Kasumi-1 (cell line): ENCODE measurements at regions not wholly inside any gene's neighbourhood (a gene's known extent, or its start where the extent isn't known, plus 50 kb on each side); places are given as distances from the start of the nearest gene placed in this dataset.

Source experiments
- DNase-seq, 2 experiments: peaks; one replicate each; lab custom pipeline; 2025; lab: John Stamatoyannopoulos, UW

DNA sequence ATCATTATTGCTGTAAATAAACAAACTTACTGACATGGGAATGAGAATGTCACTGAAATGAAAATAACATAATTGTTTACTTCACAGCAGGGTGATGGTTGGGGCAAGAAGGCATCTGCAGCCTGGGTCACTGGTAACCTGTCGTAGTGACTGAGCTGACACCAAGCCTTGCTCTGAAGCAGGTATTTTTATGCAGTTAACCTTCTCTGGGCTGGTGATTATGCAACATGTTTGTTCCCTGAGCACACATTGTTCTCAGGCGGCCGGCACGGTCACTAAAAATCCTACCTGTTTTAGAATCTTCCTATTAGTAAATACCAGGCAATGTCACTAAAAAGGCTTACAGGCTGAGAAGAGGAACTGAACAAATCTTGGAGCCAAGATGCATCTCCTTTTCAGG lies 157.7 kb upstream of the NR3C1 start:
- DNase-seq: no peak

DNA sequence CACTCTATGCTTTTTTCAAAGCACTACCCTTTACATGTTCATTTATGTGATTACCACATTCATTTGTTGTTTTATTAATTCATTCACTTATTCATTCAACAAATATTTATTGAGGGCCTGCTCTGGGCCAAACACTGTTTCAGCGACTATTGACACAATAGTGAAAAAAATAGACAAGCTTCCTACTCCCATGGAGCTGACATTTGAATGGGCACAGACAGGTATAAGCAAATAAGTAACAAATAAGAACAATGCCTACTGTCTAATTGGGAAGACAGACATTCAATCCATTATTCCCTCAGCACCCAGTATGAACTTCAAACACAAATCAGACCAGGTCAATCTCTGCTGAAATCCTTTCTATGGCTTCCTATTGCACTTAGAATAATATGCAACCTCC lies 156.9 kb upstream of the NR3C1 start:
- no peak for DNase-seq

DNA sequence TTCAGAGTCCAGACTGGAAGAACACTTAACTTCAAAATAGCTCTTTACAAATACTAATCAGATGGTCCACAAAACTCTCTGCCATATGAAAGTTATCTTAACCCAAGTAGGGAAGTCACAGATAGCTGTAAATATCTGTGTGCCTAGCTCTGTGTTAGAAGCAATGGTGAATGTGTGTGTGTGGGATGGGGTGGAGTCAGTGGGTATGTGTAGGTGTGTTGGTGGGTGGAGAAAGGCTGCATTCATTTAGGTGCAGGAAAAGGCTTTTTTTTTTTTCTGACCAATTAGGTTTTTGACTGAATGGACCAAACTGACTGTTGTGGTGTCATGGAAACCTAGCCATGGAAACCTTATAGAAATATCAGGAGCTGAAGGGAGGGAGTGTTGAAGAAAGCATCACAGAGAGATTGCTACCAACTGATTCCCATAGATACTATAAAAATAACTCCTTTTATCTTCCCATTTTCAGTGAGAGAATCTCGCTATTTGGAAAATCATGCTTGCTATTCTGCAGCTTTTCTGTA lies 156.2 kb upstream of the NR3C1 start:
- no peak for DNase-seq

DNA sequence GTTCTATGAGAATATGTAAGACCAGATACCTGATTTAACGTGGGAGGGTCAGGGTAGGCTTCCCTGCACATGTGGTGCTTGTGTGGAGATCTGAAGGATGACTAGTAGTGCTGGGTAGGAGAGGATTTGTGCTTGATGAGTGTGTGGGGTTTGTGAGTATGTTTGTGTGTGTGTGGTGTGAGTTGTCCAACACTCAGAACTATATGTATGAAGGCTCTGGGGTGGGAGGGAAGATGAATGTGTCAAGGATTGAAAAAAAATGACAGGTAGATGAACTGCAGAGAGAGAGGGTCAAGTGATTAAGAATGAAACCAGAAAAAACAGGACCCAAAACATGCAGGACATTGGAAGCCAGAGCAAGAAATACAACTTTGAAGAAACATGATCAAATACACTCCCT lies 154.6 kb upstream of the NR3C1 start:
- no peak for DNase-seq

DNA sequence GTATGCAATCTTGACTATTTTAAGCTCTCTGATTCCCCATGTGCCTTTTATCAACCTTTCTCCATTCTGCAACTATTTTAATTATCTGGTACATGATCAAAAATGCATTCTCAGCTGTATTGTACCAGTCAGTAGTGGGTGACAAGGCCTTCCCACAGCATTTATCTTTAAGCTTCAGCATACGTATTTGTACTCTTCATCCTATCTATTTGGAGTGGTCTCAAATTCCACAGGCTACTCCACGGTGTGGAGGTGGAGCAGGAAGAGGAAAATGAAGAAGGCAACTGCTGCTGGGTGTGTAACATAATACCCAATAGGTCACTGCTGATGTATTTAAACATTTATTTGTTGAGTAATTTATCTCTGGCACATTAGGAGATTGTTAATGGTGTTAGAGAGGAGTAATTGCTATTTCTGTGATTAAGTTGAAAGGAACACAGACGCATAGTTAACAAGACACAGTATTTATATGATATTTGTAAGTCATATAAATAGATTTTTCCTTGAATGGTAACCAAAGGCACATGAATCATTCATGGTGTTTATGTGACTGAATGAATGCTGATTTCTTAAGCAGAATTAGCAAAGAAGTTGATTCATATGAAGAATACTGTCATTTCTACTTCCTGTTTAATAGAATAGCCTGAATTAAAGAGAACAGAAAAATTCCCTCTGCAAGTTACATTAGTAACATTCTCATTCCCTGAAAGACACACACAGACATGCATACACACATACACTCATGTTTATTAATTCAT lies 153.8 kb upstream of the NR3C1 start:
- no peak for DNase-seq

DNA sequence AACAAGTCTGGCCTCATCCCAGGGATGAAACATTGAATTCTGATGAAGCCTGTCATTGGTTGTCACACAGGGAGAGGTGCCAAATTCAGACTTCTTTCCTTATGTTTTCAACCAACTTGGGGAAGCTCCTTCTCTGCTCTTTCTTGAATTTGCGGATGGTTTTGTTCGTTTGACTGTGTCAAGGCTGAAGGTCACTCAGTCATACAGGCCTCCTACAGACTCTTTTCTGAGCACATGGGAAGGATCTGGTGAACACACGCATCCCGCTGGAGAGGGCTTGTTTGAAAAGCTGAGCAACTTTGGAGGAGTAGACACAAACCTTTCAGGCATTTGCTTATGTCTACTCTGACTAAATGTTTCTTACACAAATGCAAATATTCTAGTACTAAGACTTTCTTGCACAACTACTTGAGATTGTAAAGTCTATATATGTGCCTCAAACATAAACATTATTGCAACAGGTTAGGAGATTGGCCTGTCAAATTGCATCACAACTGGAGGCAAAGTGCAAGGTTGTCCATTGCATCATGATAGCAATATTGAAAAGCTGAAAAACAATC lies 151.5 kb upstream of the NR3C1 start:
- DNase-seq: no peak

DNA sequence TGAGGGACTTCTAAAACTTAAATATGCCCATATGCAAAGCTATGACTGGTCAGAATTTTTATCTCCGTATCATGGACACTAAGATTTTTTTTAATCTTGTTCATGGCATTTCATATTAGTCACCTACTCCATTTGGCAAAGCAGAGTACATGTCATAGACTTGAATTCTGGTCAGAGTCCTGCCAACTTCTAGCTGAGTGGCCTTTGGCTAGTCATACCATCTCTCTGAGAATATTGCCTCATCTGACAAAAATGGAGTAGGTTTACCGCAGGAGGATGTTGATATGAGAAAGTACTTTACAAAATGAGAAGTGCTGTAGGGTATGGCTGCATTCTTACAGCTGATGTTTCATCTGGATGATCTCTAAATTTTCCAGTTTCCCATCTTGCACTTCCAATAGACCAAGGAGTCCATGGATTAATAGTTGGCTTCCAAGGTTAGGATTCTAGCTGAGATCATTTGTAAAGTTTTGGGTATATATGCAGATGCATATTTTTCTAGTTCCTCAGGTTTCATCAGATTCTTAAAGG lies 150.8 kb upstream of the NR3C1 start:
- no peak for DNase-seq

DNA sequence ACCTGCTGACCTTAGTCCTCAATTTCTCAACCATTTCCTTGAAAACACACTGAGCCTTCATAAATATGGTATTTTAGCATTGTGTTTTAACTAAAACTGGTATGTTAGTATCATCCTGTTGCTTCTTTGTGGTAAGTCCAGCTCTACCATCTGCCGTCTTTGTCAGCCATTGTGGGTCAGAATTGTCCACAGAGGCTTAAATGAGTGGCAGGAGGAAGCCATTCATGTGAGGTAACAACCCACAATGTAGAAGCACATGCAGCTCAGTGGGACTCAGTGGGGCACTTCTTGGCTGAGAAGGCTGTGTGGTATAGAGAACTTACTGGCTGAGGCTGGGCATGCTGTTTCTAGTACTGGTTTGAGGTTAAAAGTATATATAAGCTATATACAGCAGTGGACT lies 149.2 kb upstream of the NR3C1 start:
- DNase-seq: no peak

DNA sequence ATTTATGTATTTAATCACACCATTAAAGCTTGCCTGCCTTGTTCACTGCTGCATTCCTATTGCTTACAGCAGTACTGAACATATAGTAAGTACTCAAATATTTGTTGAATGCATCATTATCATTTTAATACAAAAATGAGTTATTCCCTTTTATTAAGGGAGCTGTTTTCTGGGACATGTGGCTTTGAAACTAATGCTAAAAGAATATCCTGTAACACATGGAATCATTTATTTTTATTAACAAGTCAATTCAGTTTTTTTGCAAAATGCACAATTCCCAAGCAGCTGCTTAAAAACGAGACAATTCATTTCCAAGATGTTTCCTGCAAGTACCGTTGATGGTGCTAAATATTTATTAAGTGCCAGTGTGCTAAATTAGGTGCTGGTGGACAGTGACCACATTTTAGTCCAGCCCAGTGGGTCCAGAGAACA lies 148.3 kb upstream of the NR3C1 start:
- DNase-seq: no peak

DNA sequence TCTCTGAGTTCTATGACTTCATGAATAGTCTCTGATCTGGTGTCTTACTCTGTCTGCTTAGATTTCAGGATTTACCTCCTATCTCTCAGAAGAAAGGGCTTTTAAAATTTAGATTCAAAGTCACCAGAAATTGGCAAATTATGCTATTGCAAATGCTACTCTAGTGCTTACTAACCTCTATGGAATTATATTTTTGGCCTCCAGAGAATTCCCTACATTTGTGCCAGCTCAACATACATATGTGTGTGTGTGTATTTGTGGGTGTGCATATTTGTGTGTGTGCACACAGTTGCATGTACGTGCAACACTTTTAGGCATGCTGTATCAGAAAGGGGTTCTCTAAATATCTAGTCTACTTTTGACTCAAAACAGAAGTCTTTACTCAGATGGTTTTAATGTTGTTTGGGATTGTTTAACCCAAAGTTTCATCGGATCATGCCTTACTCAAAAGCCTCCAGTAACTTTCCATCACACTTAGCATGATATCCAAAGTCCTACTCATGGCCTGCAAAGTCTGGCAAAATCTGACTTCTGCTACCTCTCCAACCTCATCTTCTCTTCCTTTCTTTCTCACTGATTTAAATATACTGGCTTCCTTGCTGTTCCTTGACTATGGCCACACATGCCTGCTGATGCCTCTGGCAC lies 147.6 kb upstream of the NR3C1 start:
- DNase-seq: no peak

DNA sequence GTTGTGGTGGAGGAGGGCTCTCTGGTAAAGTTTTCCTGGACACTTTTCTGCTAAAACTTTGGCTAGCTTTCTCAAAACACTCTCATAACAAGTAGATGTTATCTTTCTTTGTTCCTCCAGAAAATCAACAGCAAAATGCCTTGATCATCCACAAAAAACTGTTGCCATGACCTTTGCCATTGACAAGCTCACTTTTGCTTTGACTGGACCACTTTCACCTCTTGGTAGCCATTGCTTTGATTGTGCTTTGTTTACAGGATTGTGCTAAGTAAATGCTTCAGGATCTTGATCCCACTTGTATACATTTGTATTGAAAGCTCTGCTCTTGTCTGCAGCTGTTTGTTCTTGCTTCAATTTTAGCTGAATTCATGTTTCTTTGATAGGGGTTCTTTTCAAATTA lies 143.9 kb upstream of the NR3C1 start:
- no peak for DNase-seq

DNA sequence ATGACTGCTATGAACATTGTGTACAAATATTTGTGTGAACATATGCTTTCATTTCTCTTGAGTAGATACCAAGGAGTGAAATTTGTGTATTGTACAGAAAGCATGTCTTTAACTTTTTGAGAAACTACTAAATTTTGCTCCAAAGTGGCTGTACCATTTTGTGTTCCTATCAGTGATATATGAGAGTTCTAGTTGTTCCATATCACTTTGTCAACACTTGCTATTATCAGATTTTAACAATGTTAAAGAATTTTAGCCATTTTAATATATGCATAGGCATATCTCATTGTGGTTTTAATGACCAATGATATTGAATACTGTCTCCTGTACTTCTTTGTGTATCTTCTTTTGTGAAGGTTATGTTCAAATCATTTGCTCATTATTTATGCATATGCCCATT lies 142.9 kb upstream of the NR3C1 start:
- no peak for DNase-seq

DNA sequence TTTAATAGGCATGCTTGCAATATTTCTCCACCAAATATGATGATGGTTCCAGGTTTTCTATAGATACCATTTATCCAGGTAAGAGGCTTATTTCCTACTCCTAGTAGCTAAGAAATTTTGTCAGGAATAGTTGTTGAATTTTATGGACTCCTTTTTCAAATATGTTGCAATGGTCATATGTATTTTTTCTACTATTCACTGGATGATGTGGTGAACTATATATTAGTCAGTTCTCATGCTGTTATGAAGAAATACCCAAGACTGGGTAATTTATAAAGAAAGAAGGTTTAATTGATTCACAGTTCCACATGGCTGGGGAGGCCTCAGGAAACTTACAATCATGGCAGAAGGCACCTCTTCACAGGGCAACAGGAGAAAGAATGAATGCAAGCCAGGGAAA lies 141.1 kb upstream of the NR3C1 start:
- DNase-seq: no peak

DNA sequence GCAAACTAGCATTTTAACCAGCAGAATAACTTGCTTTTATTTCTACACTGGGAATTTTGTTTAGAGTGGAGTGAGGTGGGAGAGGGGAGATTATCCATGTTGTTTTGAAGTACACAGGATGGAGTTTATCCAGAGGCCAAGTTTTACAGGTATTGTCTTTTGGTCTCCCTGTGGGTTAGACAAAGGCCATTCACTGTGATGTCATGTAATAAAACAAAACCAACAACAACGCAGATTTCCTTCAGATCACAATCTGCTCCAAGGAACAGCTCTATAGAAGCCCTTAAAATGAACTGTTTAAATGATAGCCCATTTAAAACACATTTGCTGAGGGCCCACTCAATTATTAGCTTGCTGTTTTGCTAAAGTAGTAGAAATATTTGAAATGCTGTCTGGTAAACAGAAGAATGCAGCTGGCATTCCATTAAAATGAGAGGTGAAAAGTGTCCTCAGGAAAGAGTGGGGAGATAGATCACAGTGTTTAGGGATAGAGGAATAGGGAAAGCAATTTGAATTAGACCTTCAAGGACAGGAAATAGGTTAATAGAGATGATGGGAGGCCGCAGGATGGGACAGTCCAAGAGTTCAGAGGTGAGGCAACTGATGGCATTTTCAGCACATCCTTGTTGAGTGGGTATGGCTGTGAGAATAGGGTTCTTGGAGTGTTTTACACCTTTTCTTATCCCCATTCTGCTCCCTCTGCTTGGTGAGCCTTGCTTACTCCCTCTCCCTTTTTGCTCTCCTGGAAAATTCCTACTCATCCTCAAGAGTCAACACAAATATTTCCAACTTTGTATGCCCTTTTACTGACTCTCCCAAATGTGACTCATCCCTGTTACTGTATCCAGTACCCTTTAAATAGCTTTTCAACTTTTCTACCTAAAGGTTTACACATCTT lies 140.1 kb upstream of the NR3C1 start:
- DNase-seq: no peak

DNA sequence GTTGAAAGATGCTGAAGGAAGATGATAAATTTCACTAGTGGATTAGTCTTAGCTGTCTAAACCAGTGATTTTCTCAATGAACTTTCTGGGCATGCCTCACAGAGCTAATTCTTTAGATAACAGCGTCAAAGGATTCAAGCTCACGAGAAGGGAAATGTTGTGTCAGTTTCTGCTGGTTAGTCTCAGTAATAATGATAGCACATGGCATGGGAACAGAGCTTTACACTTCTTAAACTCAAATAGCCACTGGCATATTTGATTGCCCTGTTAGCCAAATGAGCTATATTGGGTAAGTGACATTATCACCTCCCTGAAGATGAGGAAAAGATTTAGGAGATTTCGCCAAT lies 139.3 kb upstream of the NR3C1 start:
- no peak for DNase-seq

DNA sequence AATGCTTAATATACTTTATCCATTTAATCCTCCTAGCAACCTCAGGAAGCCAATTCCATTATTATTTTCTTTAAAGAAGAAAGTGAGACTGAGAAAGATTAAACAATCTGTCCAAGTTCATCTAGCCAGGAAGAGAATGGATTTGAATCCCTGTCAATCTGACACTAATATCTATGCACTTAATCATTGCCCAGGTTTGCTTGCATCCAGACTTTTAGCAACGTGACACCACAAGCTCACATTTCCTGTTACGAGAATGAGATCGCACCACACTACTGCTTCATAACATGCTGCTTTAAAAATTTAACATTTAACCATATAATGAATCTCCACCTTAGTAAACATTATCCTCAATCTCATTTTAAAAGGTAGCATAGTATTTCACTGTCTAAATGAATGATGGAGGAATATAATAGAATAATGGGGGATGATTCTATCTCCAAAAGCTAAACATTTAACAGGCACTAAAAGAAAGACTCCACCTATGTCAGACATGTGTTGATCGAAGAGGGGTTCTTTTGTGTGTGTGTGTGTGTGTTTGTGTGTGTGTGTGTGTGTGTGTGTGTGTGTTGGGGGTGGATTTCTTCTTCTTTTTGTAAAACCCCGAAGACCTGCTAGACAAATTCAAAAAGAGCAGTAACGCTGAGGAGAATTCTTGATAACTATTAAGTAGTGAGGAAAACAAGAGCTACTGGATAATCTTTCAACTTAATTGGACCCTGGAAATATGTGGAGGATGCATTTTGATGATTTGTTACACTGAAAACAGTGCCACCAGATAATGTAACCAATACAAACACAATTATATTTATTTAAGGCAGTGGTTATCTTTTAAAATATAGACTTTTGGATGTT lies 138.7 kb upstream of the NR3C1 start:
- DNase-seq: no peak

DNA sequence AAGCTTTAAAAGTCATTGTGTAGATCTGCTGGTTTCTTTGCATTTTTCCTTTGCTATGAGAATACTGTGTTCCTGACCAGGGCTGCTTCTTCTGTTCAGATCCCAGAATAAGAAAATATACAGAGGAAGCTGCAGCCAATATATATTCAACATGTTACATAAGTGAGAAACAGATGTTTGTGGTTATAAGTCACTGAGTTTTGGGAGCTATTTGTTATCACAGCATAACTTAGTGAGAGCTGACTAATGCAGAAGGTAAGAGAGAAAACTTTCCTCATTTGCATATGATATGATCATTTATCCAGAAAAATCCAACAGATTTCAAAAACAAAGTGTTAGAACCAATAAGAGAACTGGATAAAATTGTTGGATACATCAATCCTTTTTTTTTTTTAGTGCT lies 136.3 kb upstream of the NR3C1 start:
- DNase-seq: no peak

DNA sequence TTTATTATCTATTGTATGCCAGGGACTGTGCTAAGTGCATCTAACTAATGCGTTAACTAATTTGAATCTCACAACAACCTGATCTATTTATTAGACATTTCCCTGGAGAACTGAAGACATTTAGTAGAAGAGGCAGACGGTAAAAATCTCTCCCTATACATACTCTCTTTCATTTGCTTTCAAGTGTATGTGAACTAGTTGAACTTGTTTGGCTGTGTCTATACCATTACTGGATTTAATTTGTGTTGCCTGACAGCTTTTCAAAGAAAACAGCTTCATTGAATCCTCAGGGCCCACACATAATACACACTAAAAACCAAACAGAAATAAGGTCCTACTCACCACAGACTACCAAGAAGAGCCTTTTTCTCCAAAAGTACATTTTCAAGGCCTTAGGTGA lies 133.6 kb upstream of the NR3C1 start:
- DNase-seq: no peak

DNA sequence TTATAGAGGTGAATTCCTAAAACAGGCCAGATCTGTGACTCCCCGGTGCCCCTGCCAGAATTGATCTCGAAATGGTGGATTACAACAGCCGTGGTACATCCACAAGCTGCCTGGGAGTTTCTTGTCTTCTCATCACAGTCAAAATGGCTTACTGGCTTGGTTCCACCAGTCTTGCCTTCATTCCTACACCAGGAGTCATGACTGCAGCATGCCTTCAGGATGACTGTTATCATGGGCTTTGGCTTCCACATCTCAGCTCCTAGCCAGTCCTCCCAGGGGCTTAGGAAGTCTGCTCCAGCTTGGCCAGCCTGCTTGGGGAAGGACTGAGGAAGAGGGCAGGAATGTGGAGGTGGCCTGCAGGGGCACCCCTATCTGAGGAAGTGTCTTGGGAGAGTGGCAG lies 132.9 kb upstream of the NR3C1 start:
- no peak for DNase-seq

DNA sequence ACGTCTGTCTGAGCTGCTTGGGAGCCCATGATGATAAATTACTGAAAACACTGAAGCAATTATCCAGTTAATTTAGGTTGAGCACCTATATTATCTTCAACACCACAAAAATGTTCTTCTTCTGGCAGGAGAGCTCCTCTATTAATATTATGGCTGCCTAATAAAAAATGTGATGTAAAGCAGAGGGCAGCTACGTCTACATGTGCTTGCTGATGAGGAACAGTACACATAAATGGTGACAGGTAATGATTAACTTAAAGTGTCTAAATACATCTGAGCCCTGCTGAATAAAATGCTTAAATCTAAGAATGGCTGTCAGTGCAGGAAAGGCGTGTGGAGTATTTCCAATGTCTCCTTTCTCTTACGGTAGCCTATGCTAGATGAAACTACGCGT lies 131.3 kb upstream of the NR3C1 start:
- no peak for DNase-seq
